ENCODE measurements at regions not wholly inside any gene's neighbourhood (a gene's known extent, or its start where the extent isn't known, plus 50 kb on each side); places are given as distances from the start of the nearest gene placed in this dataset.

DNA sequence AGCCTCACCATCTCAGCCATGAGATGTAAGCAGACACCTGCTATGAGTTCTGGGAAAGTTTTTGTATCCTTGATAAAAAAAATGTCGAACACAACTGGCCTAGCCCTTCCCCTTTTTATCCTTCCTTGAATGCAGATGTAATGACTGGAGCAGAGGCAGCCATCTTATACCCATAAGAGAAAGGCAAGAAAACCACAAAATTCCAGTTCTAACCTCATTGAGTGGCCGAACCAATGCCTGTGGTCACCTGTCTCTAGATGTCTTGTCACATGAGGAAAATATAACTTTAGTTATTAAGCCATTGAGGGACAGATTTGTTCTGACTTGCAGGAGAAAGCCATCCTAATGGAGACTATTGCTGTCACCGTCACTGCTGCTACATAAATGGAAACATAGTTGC lies 80.4 kb upstream of the SLC6A6 start:
- Histone ChIP-seq H3K27me3 (ENCODE audit: low read depth) (no peaks in the 10 kb centered on the region; the same call in none of the 2 replicates), H3K4me3 (no peak overlapping the region), H3K36me3 (replicated peaks) (no peaks in the 10 kb centered on the region), H3K9me3 (no peaks in the 10 kb centered on the region), H3K4me1 (no peaks in the 10 kb centered on the region)
- in situ Hi-C loops (cut with MboI; ENCODE audit: low sequenced_read_pairs): no loop called here
- no peak for DNase-seq (ENCODE audit: low spot score in 2 of 2)

DNA sequence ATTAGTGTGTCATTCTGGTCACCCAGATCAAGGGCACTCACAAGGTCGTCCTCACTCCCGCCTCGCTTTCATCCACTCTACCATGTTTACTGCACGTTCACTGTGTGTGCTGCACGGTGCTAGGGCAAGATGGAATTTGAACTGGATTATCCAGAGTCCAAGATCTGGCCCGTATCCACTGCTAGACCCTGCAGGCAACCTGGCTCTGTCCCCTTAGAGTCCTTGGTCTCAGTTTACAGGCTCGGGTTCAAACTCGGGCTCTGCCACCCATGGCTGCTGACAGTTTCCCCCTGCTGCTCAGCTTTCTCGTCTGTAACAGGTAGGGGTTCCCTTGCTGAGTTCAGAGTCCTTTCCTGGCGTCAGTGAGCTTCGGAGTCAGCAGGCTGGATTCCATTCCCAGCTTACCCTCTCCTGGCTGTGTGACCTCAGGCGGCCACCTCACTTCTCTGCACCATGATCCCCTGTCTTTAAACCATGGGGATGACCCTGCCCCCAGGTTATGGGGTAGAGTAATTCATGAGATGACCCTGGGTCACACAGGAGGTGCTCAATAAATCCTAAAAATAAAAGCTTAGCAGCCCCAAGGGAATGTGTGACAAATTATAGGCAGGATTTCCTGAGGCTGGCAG lies 79.6 kb upstream of the SLC6A6 start:
- H3K36me3 ChIP-seq (replicated peaks): no peaks in the 10 kb centered on the region
- no peaks in the 10 kb centered on the region for H3K9me3 ChIP-seq
- H3K4me3 ChIP-seq: no peak overlapping the region
- no peaks in the 10 kb centered on the region for H3K4me1 ChIP-seq
- DNase-seq (ENCODE audit: low spot score in 2 of 2): no peak
- in situ Hi-C loops (cut with MboI; ENCODE audit: low sequenced_read_pairs): no loop called here
- H3K27me3 ChIP-seq (ENCODE audit: low read depth): no peaks in the 10 kb centered on the region; the same call in 1 of the 2 replicates

DNA sequence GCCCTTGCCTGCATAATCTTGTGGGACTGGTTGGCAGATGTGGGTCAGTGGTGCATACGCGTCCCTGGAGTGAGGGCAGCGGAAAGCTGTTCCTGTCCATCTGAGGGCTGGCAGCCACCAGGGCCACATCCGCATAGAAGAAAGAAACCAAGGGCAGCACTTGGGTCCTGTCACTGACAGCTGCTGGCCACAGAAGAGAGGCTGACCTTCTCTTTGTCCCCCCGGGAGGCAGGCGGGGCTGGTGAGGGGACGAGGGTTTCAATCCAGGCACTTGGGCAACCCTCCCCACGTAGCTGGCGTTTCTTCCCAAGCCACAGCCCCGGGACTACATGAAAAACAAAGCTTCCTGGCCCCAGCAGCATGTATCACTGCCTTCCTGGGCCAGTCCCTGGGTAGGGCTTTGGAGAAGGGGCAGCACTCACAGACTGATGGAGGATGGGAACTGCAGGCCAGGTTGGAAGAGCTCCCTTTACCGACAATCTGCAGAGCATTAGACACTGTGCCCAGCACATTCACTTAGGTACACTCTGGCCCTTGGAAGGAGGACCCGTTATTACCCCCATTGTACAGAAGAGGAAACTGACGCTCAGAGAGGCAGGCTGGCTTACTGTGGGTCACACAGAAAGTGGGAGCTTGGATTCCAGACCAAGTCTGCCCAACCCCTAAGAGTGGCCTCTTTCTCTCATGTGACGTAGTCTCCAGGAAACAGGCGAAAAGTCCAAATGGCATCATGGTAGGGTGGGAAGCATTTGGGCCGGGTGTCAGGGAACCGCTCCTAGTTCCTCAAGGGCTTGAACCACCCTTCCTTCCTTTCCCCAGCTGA lies 78.8 kb upstream of the SLC6A6 start:
- H3K4me1 ChIP-seq: no peaks in the 10 kb centered on the region
- no peak overlapping the region for H3K4me3 ChIP-seq
- no peaks in the 10 kb centered on the region for H3K36me3 ChIP-seq (replicated peaks)
- in situ Hi-C loops (cut with MboI; ENCODE audit: low sequenced_read_pairs): no loop called here
- no peak for DNase-seq (ENCODE audit: low spot score in 2 of 2)
- no peaks in the 10 kb centered on the region for H3K9me3 ChIP-seq
- no peaks in the 10 kb centered on the region for H3K27me3 ChIP-seq (ENCODE audit: low read depth)

DNA sequence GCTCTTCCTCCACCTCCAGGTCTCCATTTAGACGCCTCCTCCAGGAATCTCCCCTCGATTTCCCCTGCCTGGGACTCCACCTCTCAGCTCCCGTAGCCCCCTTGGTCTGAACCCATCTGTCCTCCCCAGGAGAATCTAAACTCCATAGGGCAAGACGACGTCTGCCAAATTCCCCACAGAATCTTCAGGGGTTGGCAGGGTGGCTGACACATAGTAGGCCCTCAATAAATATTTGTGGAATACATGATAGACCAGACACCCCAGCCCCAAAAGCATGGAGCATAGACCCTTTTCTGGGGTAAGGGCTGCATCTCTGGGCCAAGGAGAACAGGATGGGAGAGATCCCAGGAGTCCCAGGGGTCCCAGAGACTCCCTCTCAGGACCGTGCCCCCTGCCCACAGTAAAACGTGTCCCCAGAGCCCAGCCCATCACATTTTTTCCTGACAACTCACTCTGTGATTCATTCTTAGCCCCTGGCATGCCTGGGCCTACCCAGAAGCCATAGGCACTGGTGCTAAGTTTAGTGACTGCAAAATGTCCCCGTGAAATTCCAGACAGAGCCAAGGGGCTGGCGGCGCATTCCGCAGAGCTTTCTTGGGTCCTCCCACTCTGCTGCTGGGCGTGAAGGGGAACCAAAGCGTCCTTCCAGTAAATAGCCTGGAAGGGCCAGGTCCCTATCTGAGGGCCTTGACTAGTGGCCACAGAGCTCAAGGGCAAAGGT lies 78.0 kb upstream of the SLC6A6 start:
- DNase-seq (ENCODE audit: low spot score in 2 of 2): no peak
- Histone ChIP-seq H3K4me1 (no peaks in the 10 kb centered on the region), H3K4me3 (no peak overlapping the region), H3K36me3 (replicated peaks) (no peaks in the 10 kb centered on the region), H3K9me3 (no peaks in the 10 kb centered on the region), H3K27me3 (ENCODE audit: low read depth) (no peaks in the 10 kb centered on the region)
- in situ Hi-C loops (cut with MboI; ENCODE audit: low sequenced_read_pairs): no loop called here

DNA sequence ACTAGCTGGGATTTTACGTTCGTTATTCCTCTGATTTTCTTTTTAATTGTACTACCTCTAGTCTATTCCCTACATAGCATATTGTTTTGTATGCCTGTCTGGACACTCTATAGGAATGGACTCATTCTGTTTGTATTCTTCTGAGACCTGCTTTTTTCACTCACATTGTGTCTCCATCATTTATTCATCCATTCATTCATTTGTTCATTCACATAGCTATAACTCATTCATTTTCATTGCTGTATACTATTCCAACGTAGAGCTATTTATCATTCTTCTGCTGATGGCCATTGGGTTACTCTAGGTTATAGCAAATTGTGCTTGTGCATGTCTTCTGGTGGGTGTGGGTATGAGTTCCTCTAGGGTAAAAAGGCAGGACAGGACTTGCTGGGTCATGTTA lies 74.0 kb upstream of the SLC6A6 start:
- no peak for DNase-seq (ENCODE audit: low spot score in 2 of 2)
- H3K27me3 ChIP-seq (ENCODE audit: low read depth): no peaks in the 10 kb centered on the region
- no peaks in the 10 kb centered on the region for H3K36me3 ChIP-seq (replicated peaks)
- H3K4me1 ChIP-seq: no peaks in the 10 kb centered on the region
- H3K9me3 ChIP-seq: no peaks in the 10 kb centered on the region
- H3K4me3 ChIP-seq: no peak overlapping the region
- in situ Hi-C loops (cut with MboI; ENCODE audit: low sequenced_read_pairs): no loop called here

GRCh38 chr3:14329116-14329830 lies 73.1 kb upstream of the SLC6A6 start:
- Histone ChIP-seq H3K36me3 (replicated peaks) (no peaks in the 10 kb centered on the region), H3K4me1 (no peaks in the 10 kb centered on the region), H3K4me3 (no peak overlapping the region), H3K27me3 (ENCODE audit: low read depth) (no peaks in the 10 kb centered on the region), H3K9me3 (no peaks in the 10 kb centered on the region)
- DNase-seq (ENCODE audit: low spot score in 2 of 2): peak in 1 of 2 experiments; percentile 45
- in situ Hi-C loops (cut with MboI; ENCODE audit: low sequenced_read_pairs): no loop called here

GRCh38 chr3:14329842-14330241 lies 72.6 kb upstream of the SLC6A6 start:
- Histone ChIP-seq H3K9me3 (no peaks in the 10 kb centered on the region), H3K36me3 (replicated peaks) (no peaks in the 10 kb centered on the region), H3K4me3 (no peak overlapping the region), H3K4me1 (no peaks in the 10 kb centered on the region), H3K27me3 (ENCODE audit: low read depth) (no peaks in the 10 kb centered on the region)
- in situ Hi-C loops (cut with MboI; ENCODE audit: low sequenced_read_pairs): no loop called here
- no peak for DNase-seq (ENCODE audit: low spot score in 2 of 2)

DNA sequence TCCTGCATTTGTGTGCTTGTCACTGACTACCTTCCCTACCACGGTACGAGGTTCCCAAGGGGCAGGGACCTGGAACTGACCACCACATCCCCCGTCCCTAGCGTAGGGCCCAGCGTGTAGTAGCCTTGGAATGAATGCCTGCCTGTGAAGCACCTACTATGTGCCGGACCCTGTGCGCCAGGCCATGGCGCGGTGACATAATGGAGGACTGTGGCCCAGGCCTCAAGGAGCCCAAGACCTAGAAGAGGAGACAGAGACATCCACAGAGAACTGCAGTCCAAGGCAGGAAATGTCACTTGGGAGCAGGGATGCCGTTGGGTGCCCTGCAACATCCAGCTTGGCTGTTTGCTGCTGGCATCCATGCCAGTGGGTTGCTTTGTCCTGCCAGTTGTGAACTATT lies 71.9 kb upstream of the SLC6A6 start:
- no peaks in the 10 kb centered on the region for H3K9me3 ChIP-seq
- no peaks in the 10 kb centered on the region for H3K4me1 ChIP-seq
- DNase-seq (ENCODE audit: low spot score in 2 of 2): no peak
- in situ Hi-C loops (cut with MboI; ENCODE audit: low sequenced_read_pairs): no loop called here
- no peak overlapping the region for H3K4me3 ChIP-seq
- no peaks in the 10 kb centered on the region for H3K27me3 ChIP-seq (ENCODE audit: low read depth)
- H3K36me3 ChIP-seq (replicated peaks): no peaks in the 10 kb centered on the region

DNA sequence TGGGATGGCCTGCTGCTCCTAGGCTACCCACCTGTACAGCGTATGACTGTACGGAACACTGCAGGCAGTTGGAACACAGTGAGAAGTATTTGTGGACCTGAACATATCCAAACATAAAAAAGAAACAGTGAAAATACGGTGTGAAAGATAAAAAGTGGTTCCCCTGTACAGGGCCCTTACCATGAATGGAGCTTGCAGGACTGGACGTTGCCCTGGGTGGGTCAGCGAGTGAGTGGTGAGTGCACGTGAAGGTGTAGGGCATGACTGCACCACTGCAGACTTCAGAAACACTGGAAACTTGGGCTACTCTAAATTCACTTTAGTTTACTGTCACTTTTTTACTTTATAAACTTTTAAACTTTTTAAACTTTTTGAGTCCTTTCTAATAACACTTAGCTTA lies 71.2 kb upstream of the SLC6A6 start:
- Histone ChIP-seq H3K9me3 (no peaks in the 10 kb centered on the region), H3K4me1 (no peaks in the 10 kb centered on the region), H3K36me3 (replicated peaks) (no peaks in the 10 kb centered on the region), H3K4me3 (no peak overlapping the region), H3K27me3 (ENCODE audit: low read depth) (no peaks in the 10 kb centered on the region)
- no peak for DNase-seq (ENCODE audit: low spot score in 2 of 2)
- in situ Hi-C loops (cut with MboI; ENCODE audit: low sequenced_read_pairs): no loop called here

- in situ Hi-C loops (cut with MboI; ENCODE audit: low sequenced_read_pairs): no loop called here
- DNase-seq (ENCODE audit: low spot score in 2 of 2): no peak
- Histone ChIP-seq H3K4me3 (no peak overlapping the region), H3K4me1 (no peaks in the 10 kb centered on the region), H3K9me3 (no peaks in the 10 kb centered on the region), H3K36me3 (replicated peaks) (no peaks in the 10 kb centered on the region), H3K27me3 (ENCODE audit: low read depth) (no peaks in the 10 kb centered on the region)
These were observed 70.0 kb upstream of the SLC6A6 start for GRCh38 chr3:14332392-14332791.

DNA sequence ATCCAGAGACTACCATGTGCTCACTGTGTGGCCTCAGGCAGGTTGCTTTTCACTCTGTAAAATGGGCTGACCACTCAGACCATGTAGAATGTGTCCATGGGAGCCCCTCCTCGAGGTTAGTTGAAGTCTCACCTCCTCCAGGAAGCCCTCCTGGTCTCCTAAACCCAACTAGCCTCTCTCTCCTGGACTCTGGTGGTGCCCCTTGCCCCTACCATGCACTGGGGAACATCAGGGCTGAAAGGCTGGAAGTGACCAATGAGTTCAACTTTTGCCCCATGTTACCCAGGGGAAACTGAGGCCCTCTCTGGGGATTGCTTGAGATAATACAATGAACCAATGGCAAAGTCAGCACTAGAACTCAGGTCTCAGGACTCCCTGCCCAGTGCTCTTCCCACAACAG lies 69.2 kb upstream of the SLC6A6 start:
- H3K9me3 ChIP-seq: no peaks in the 10 kb centered on the region
- H3K4me3 ChIP-seq: no peak overlapping the region
- in situ Hi-C loops (cut with MboI; ENCODE audit: low sequenced_read_pairs): no loop called here
- H3K27me3 ChIP-seq (ENCODE audit: low read depth): peaks cover 3% of the 10 kb centered on the region; the same call in 1 of the 2 replicates
- H3K36me3 ChIP-seq (replicated peaks): no peaks in the 10 kb centered on the region
- no peaks in the 10 kb centered on the region for H3K4me1 ChIP-seq
- no peak for DNase-seq (ENCODE audit: low spot score in 2 of 2)

DNA sequence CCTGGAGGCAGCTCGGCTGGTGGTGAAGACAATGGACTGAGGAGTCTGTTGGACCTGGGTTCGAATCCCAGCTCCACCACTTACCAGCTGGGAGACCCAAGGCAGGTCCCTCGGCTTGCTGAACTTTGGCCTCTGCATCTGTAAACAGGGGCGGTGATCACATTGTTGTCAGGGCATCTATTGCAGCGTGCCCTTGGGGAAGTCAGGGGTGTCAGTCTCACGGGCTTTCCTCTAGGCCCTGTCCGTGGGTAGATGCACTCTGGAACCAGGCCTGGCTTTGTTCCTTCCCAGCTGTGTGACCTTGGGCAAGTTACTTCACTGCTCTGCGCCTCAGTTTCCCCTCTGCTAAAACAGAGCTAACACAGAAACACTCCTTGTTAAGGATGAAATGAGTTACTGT lies 68.8 kb upstream of the SLC6A6 start:
- Histone ChIP-seq H3K9me3 (no peaks in the 10 kb centered on the region), H3K4me1 (no peaks in the 10 kb centered on the region), H3K4me3 (no peak overlapping the region), H3K27me3 (ENCODE audit: low read depth) (peaks cover 4% of the 10 kb centered on the region; the same call in 1 of the 2 replicates), H3K36me3 (replicated peaks) (no peaks in the 10 kb centered on the region)
- DNase-seq (ENCODE audit: low spot score in 2 of 2): no peak
- in situ Hi-C loops (cut with MboI; ENCODE audit: low sequenced_read_pairs): no loop called here

DNA sequence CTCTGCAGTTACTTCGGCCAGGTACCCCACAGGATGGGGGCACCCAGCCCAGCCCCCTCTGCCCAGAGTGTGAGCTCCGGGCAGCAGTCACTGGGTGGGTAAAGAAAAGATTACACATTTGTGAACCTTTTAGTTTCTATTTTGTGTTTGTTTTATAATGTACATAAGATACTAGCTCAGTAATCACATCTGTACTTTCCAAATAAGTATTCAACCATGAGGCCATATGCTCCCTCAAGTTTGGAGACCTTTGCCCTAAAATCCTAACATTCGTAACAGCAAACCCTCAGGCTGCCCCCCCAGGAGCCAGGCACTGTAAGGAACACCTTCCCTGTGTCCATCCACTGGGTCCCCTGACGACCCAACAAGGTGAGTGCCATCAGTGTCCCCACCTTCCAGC lies 68.3 kb upstream of the SLC6A6 start:
- peaks cover 4% of the 10 kb centered on the region; the same call in 1 of the 2 replicates for H3K27me3 ChIP-seq (ENCODE audit: low read depth)
- no peak for DNase-seq (ENCODE audit: low spot score in 2 of 2)
- in situ Hi-C loops (cut with MboI; ENCODE audit: low sequenced_read_pairs): no loop called here
- H3K4me1 ChIP-seq: no peaks in the 10 kb centered on the region
- no peaks in the 10 kb centered on the region for H3K36me3 ChIP-seq (replicated peaks)
- no peak overlapping the region for H3K4me3 ChIP-seq
- H3K9me3 ChIP-seq: no peaks in the 10 kb centered on the region
